ENCODE measurements at regions not wholly inside any gene's neighbourhood (a gene's known extent, or its start where the extent isn't known, plus 50 kb on each side); places are given as distances from the start of the nearest gene placed in this dataset.

DNA sequence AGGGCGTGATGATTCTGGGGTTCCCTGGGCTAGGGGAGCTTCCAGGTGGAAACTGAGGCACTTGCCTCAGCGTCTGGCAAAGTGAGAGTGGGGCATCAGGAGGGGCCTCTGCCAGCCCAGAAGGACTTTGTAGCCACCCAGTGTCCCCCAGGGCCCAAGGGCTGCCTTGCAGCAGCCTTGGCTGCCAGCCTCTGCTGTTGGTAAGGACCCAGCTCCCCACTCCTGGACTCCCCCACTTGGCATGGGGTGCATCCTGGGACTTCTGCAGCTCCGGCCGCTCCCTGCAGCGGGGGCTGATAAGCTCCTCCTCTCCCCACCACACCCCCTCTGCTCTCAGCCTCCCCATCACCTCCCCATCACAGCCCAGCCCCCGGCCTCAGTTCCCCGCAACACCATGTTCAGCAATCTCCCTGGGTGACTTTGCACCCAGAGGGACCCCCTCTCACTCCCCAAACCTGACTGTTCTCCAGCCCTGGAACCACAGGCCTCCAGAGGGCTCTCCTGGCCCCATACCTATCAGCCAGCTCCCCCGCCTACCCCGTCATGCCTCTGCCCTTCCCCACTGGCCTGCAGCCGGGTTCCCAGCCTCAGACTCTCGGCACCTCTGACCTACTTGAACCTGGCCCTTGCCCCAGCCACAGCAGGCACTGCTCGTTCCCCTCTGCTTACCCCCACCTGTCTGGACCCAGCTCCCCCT, 113.0 kb downstream of the CRYAA start:
- DNase-seq (ENCODE audit: insufficient read length) (no peak), FAIRE-seq (no peak)
- no peak for TF ChIP-seq POLR2AphosphoS5 (IDR thresholded peaks at IDR 0.05; ENCODE audit: low read depth, low read length)
- TF ChIP-seq POLR2A (IDR thresholded peaks at IDR 0.05; ENCODE audit: low read depth, low read length), result no peak
- no peak for TF ChIP-seq TAF1 (IDR thresholded peaks at IDR 0.05; ENCODE audit: borderline replicate concordance, low read depth, low read length)

DNA sequence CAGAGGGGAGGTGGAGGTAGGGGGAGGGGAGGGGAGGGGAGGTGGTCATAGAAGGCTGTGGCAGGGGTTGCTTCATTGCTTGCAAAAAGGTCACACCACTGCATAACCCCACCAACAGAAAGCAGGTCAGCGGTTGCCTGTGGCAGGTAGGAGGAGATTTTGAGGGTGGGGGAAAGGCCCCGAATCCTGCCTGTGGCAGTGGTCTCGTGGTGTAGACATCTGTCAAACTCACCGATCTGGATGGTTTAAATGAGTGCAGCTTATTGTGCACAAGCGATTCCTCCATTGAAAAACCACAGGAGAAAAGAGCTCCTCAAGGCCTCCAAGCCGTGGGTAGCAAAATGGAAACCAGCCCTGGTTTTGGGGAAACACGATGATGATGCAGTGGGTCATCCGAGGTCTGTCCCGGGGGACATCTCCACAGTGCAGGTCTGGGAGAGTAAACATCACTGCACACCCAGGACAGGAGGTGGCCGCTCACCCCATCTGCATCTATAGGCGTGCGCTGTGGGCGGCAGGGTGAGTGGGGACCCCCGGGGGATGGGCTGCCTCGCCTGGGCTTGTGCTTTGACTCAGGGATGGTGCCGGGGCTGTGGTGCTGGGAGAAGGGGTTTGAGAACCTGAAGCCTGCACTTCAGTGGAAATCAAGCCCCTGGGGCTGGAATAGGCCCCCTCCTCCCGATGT, 112.3 kb downstream of the CRYAA start:
- FAIRE-seq, result no peak
- TF ChIP-seq POLR2AphosphoS5 (IDR thresholded peaks at IDR 0.05; ENCODE audit: low read depth, low read length), result no peak
- DNase-seq (ENCODE audit: insufficient read length), result no peak

DNA sequence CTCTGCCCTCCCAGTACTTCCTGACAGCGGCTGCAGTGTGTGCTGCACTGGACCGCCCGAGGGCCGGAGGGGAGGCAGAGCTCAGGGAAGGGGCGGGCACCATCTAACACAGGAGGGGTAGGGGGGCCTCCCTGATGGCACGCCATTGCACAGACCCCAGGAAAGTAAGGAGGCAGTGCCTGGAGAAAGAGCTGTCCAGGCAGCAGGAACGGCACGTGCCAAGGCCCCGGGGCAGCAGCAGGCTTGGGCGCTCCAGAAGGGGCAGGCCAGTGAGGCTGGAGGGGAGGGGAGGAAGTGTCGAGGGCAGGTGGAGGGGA, 110.7 kb downstream of the CRYAA start:
- FAIRE-seq (no peak), DNase-seq (ENCODE audit: insufficient read length) (no peak)
- no peak for TF ChIP-seq POLR2A (IDR thresholded peaks at IDR 0.05; ENCODE audit: low read depth, low read length)
- no peak for TF ChIP-seq POLR2AphosphoS5 (IDR thresholded peaks at IDR 0.05; ENCODE audit: low read depth, low read length)
- no peak for TF ChIP-seq TAF1 (IDR thresholded peaks at IDR 0.05; ENCODE audit: borderline replicate concordance, low read depth, low read length)

GRCh38 chr21:43278766-43279577, 110.2 kb downstream of the CRYAA start:
- FAIRE-seq, result no peak
- no peak for DNase-seq (ENCODE audit: insufficient read length)
- no peak for TF ChIP-seq POLR2A (IDR thresholded peaks at IDR 0.05; ENCODE audit: low read depth, low read length)
- TF ChIP-seq POLR2AphosphoS5 (IDR thresholded peaks at IDR 0.05; ENCODE audit: low read depth, low read length), result no peak
- no peak for TF ChIP-seq TAF1 (IDR thresholded peaks at IDR 0.05; ENCODE audit: borderline replicate concordance, low read depth, low read length)

GRCh38 chr21:43278359-43278758, 109.6 kb downstream of the CRYAA start:
- no peak for TF ChIP-seq TAF1 (IDR thresholded peaks at IDR 0.05; ENCODE audit: borderline replicate concordance, low read depth, low read length)
- TF ChIP-seq POLR2A (IDR thresholded peaks at IDR 0.05; ENCODE audit: low read depth, low read length), result no peak
- TF ChIP-seq POLR2AphosphoS5 (IDR thresholded peaks at IDR 0.05; ENCODE audit: low read depth, low read length), result no peak
- FAIRE-seq (no peak), DNase-seq (ENCODE audit: insufficient read length) (no peak)

- FAIRE-seq, result no peak
- TF ChIP-seq POLR2AphosphoS5 (IDR thresholded peaks at IDR 0.05; ENCODE audit: low read depth, low read length), result no peak
- no peak for TF ChIP-seq TAF1 (IDR thresholded peaks at IDR 0.05; ENCODE audit: borderline replicate concordance, low read depth, low read length)
- TF ChIP-seq POLR2A (IDR thresholded peaks at IDR 0.05; ENCODE audit: low read depth, low read length), result no peak
- DNase-seq (ENCODE audit: insufficient read length), result no peak
Measured at GRCh38 chr21:43277481-43278351, 108.9 kb downstream of the CRYAA start.

- FAIRE-seq (no peak), DNase-seq (ENCODE audit: insufficient read length) (no peak)
- TF ChIP-seq POLR2A (IDR thresholded peaks at IDR 0.05; ENCODE audit: low read depth, low read length), result no peak
- no peak for TF ChIP-seq POLR2AphosphoS5 (IDR thresholded peaks at IDR 0.05; ENCODE audit: low read depth, low read length)
- no peak for TF ChIP-seq TAF1 (IDR thresholded peaks at IDR 0.05; ENCODE audit: borderline replicate concordance, low read depth, low read length)
Measured at GRCh38 chr21:43276811-43277210, 108.0 kb downstream of the CRYAA start.

DNA sequence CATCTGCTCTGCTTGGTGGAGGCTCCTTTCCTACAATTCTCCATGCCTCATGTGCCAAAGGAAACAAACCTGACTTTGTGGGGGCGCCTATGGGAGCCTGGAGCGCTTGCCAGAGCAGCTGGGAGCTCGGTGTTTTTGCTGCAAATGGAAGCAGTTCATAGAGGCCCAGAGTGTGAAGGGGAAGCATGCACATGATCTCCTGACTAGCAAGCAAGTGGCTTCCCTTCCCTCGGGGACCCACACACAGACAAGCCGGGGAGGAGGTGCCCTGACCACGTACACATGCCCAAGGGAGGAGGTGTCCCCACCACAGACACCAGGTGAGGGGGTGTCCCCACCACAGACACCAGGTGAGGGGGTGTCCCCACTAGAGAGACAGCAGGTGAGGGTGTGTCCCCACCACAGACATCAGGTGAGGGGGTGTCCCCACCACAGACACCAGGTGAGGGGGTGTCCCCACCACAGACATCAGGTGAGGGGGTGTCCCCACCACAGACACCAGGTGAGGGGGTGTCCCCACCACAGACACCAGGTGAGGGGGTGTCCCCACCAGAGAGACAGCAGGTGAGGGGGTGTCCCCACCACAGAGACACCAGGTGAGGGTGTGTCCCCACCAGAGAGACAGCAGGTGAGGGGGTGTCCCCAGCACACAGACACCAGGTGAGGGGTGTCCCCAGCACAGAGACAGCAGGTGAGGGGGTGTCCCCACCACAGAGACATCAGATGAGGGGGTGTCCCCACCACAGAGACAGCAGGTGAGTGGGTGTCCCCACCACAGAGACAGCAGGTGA, 106.8 kb downstream of the CRYAA start:
- TF ChIP-seq TAF1 (IDR thresholded peaks at IDR 0.05; ENCODE audit: borderline replicate concordance, low read depth, low read length) (no peak), POLR2A (IDR thresholded peaks at IDR 0.05; ENCODE audit: low read depth, low read length) (no peak), POLR2AphosphoS5 (IDR thresholded peaks at IDR 0.05; ENCODE audit: low read depth, low read length) (no peak)
- no peak for DNase-seq (ENCODE audit: insufficient read length)
- FAIRE-seq, result no peak

DNA sequence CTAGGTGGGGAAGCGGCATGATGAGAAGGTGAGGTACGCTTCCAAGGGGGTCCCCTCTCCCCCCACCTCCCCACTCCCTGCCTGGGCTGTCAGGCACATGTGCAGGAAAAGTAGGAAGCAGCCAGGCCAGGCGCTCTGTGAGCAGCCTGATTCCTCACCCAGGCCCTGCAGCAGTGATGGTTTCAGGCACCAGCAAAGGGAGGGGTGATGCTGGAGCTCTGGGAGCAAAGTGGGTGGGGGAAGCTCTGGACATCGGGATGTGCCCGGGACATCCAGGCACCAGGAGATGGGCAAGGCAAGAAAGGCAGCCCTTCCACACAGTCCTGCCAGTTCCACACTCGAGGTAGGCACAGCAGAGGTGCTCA, 106.1 kb downstream of the CRYAA start:
- FAIRE-seq (no peak), DNase-seq (ENCODE audit: insufficient read length) (no peak)
- TF ChIP-seq POLR2AphosphoS5 (IDR thresholded peaks at IDR 0.05; ENCODE audit: low read depth, low read length) (no peak), TAF1 (IDR thresholded peaks at IDR 0.05; ENCODE audit: borderline replicate concordance, low read depth, low read length) (no peak), POLR2A (IDR thresholded peaks at IDR 0.05; ENCODE audit: low read depth, low read length) (no peak)

DNA sequence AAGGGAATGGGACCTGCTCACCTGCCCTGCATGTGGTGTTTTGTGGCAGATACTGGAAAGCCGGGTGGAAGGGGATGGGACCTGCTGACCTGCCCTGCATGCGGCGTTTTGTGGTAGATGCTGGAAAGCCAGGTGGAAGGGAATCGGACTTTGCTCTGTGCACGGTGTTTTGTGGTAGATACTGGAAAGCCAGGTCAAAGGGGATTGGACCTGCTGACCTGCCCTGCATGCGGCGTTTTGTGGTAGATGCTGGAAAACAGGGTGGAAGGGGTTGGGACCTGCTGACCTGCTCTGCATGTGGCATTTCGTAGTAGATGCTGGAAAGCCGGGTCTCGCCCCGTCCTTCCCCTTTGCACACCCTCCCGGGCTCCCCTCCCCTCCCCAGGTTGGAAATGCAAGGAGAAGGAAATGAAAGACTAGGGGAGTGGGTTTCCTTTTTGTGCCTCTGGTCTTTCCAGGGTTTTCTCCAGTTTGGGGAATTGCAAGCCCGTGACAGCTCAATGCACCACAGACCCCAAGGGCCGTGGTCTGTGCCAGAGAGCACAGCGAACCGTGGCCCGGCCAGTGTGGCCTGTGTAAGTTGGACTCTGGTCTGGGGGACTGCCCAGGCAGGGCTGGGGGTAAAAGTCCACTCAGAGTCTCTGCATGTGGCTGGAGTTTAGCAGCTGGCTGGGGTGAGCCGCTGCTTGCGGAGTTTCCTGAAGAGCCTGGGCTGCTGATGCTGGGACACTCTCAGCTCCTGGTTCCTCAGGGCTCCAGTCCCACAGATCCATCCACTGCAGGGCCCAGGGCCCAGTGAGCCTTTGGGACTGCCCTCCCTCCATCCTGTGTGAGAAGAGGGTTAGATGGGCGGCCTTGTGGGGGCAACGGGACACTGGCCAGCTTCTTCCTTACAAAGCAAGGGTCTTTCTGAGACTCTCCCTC, 105.5 kb downstream of the CRYAA start:
- FAIRE-seq, result no peak
- no peak for DNase-seq (ENCODE audit: insufficient read length)
- no peak for TF ChIP-seq POLR2AphosphoS5 (IDR thresholded peaks at IDR 0.05; ENCODE audit: low read depth, low read length)
- no peak for TF ChIP-seq TAF1 (IDR thresholded peaks at IDR 0.05; ENCODE audit: borderline replicate concordance, low read depth, low read length)
- no peak for TF ChIP-seq POLR2A (IDR thresholded peaks at IDR 0.05; ENCODE audit: low read depth, low read length)

All from GM12892 (cell line).